HEK293T (cell line): ENCODE measurements at regions not wholly inside any gene's neighbourhood (a gene's known extent, or its start where the extent isn't known, plus 50 kb on each side); places are given as distances from the start of the nearest gene placed in this dataset.

Experiments
- ARNT ChIP-seq: fragments of 450-650 bp; IDR thresholded peaks from 2 replicates; pipeline ENCODE4 v1.6.1; 2017; ENCODE audit warnings: mild to moderate bottlenecking
- BHLHE40 ChIP-seq: fragments of 450-650 bp; IDR thresholded peaks from 2 replicates; pipeline ENCODE4 v1.6.1; 2016; ENCODE audit warnings: mild to moderate bottlenecking, moderate library complexity, borderline replicate concordance
- CTBP1 ChIP-seq: fragments of 450-650 bp; IDR thresholded peaks from 2 replicates; pipeline ENCODE4 v1.6.1; 2016; ENCODE audit warnings: borderline replicate concordance
- ELF4 ChIP-seq: fragments of 450-650 bp; IDR thresholded peaks from 2 replicates; pipeline ENCODE4 v1.6.1; 2017; ENCODE audit warnings: antibody characterized with exemption
- FOXK2 ChIP-seq: fragments of 450-650 bp; IDR thresholded peaks from 2 replicates; pipeline ENCODE4 v1.6.1; 2016; ENCODE audit warnings: mild to moderate bottlenecking
- FOXM1 ChIP-seq: fragments of 450-650 bp; IDR thresholded peaks from 2 replicates; pipeline ENCODE4 v1.6.1; 2017; ENCODE audit warnings: mild to moderate bottlenecking, borderline replicate concordance
- HDGF ChIP-seq: fragments of 450-650 bp; IDR thresholded peaks from 2 replicates; pipeline ENCODE4 v1.6.1; 2017; ENCODE audit warnings: antibody characterized with exemption, borderline replicate concordance
- LEF1 ChIP-seq: fragments of 450-650 bp; IDR thresholded peaks from 2 replicates; pipeline ENCODE4 v1.6.1; 2017; ENCODE audit warnings: mild to moderate bottlenecking, borderline replicate concordance
- NFRKB ChIP-seq: fragments of 450-650 bp; IDR thresholded peaks from 2 replicates; pipeline ENCODE4 v1.6.1; 2016; ENCODE audit warnings: mild to moderate bottlenecking, moderate library complexity
- SP1 ChIP-seq: fragments of 450-650 bp; IDR thresholded peaks from 2 replicates; pipeline ENCODE4 v1.6.1; 2017
- SUZ12 ChIP-seq: fragments of 450-650 bp; IDR thresholded peaks from 2 replicates; pipeline ENCODE4 v1.6.1; 2016; ENCODE audit warnings: mild to moderate bottlenecking
- TARDBP ChIP-seq: fragments of 450-650 bp; IDR thresholded peaks from 2 replicates; pipeline ENCODE4 v1.6.1; 2016
- ZNF384 ChIP-seq: fragments of 450-650 bp; IDR thresholded peaks from 2 replicates; pipeline ENCODE4 v1.6.1; 2016

DNA sequence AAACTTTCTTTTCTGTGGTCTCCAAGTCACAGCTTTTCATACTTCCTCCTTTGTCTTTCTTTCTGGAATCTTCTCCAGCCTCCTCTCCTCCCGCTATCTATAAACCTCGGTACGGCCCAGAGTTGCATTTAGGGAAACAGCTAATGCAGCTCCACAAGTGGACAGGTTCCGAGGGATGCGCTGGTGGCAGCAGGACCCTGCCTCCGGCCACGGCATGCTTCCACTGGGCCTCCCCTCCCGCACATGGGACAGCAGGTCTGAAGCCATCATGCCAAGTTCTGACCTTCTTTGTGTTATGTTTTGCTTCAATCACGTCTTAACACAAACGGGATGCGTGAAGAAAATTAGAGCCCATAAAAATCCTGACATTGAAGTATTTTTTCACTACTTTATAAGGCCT lies 136.9 kb downstream of the IRX2 start:
- TF ChIP-seq ELF4, result no peak
- TF ChIP-seq FOXM1, result no peak
- TF ChIP-seq BHLHE40, result no peak
- TF ChIP-seq LEF1, result no peak
- TF ChIP-seq ZNF384, result no peak
- no peak for TF ChIP-seq TARDBP
- no peak for TF ChIP-seq ARNT
- TF ChIP-seq HDGF, result no peak
- TF ChIP-seq NFRKB, result no peak
- no peak for TF ChIP-seq SUZ12
- TF ChIP-seq SP1, result no peak
- no peak for TF ChIP-seq FOXK2
- TF ChIP-seq CTBP1, result no peak
